OCI-LY7 (cell line): ENCODE measurements at regions not wholly inside any gene's neighbourhood (a gene's known extent, or its start where the extent isn't known, plus 50 kb on each side); places are given as distances from the start of the nearest gene placed in this dataset.

ENCODE experiments used
- BruUV-seq: library from RNA; stranded (reverse); fragments of 400-500 nt; replicated peaks from 2 replicates; lab custom pipeline; 2021; lab: Mats Ljungman, UMichigan
- CTCF ChIA-PET: fragments of 300-600 bp; sonication (Branson Sonifier 250); formaldehyde crosslinking; loops from one replicate; lab custom pipeline; 2022; ENCODE audit warnings: antibody characterized with exemption; ENCODE audit not compliant: unreplicated experiment; lab: Charles Lee
- POLR2A ChIA-PET: fragments of 300-600 bp; sonication (Branson Sonifier 250); formaldehyde crosslinking; loops from one replicate; lab custom pipeline; 2022; ENCODE audit warnings: antibody characterized with exemption; lab: Charles Lee
- DNase-seq: peaks from one replicate; pipeline ENCODE4 v3.0.0-alpha.2; 2015; ENCODE audit warnings: low spot score
- H2AFZ ChIP-seq: fragments of 200-600 bp; sonication (generic), shearing (Covaris generic); 2 replicates; pipeline ENCODE4 v1.6.1; 2014; ENCODE audit warnings: mild to moderate bottlenecking, antibody characterized with exemption, low read length, moderate library complexity
- H3K27ac ChIP-seq: fragments of 200-600 bp; sonication (generic); 2 replicates; pipeline ENCODE4 v1.5.1; 2014; ENCODE audit warnings: mixed run types, low read depth, mild to moderate bottlenecking, moderate library complexity, low read length, inconsistent platforms; ENCODE audit not compliant: poor library complexity, severe bottlenecking
- H3K36me3 ChIP-seq: fragments of 200-600 bp; sonication (generic); 2 replicates; pipeline ENCODE4 v1.6.1; 2014; ENCODE audit warnings: mild to moderate bottlenecking, antibody characterized with exemption, low read length, moderate library complexity, mixed read lengths; ENCODE audit not compliant: insufficient read depth
- H3K4me1 ChIP-seq: fragments of 200-600 bp; sonication (generic); 2 replicates; pipeline ENCODE4 v1.5.1; 2014; ENCODE audit warnings: mild to moderate bottlenecking, low read length; ENCODE audit not compliant: insufficient read depth, poor library complexity, severe bottlenecking
- H3K4me2 ChIP-seq: fragments of 200-600 bp; sonication (generic); 2 replicates; pipeline ENCODE4 v1.6.1; 2014; ENCODE audit warnings: mild to moderate bottlenecking, low read length
- H3K4me3 ChIP-seq: fragments of 200-600 bp; sonication (generic); 2 replicates; pipeline ENCODE4 v1.5.1; 2014; ENCODE audit warnings: mild to moderate bottlenecking, low read depth, low read length; ENCODE audit not compliant: poor library complexity, severe bottlenecking
- H3K79me2 ChIP-seq: fragments of 200-600 bp; sonication (generic); 2 replicates; pipeline ENCODE4 v1.6.1; 2016; ENCODE audit warnings: low read depth, mild to moderate bottlenecking, low read length, moderate library complexity, mixed read lengths; ENCODE audit not compliant: insufficient read depth
- H3K9me2 ChIP-seq: fragments of 200-600 bp; sonication (generic); 2 replicates; pipeline ENCODE4 v1.6.1; 2016; ENCODE audit warnings: mild to moderate bottlenecking, low read length, mixed read lengths; ENCODE audit not compliant: insufficient read depth
- H3K9me3 ChIP-seq: fragments of 200-600 bp; sonication (generic); 2 replicates; pipeline ENCODE4 v1.6.1; 2014; ENCODE audit warnings: mild to moderate bottlenecking, mixed run types, low read length, mixed read lengths
- H4K20me1 ChIP-seq: fragments of 200-600 bp; sonication (generic); 2 replicates; pipeline ENCODE4 v1.6.1; 2014; ENCODE audit warnings: mild to moderate bottlenecking, antibody characterized with exemption, low read length, moderate library complexity, mixed read lengths; ENCODE audit not compliant: insufficient read depth
- CTCF ChIP-seq: fragments of 200-600 bp; sonication (generic); conservative IDR thresholded peaks from 2 replicates; pipeline ENCODE4 v1.5.1; 2014; ENCODE audit warnings: mild to moderate bottlenecking, antibody characterized with exemption, low read length, moderate library complexity, mixed read lengths
- EZH2phosphoT487 ChIP-seq: fragments of 200-600 bp; sonication (generic); IDR thresholded peaks from 2 replicates; pipeline ENCODE4 v1.6.1; 2018; ENCODE audit warnings: low read depth, borderline replicate concordance, mild to moderate bottlenecking, mixed run types, antibody characterized with exemption, low read length, moderate library complexity, mixed read lengths
- intact Hi-C: fragments of 100-400 bp; cut with micrococcal nuclease; formaldehyde crosslinking; loops from one replicate; pipeline ENCODE4 v1.10.0; 2022; ENCODE audit not compliant: unreplicated experiment

- Histone ChIP-seq H4K20me1 (no peaks in the 10 kb centered on the region), H2AFZ (no peak overlapping the region), H3K4me3 (no peak overlapping the region), H3K79me2 (no peaks in the 10 kb centered on the region), H3K9me2 (no peaks in the 10 kb centered on the region), H3K4me1 (no peaks in the 10 kb centered on the region), H3K27ac (no peak overlapping the region), H3K36me3 (no peaks in the 10 kb centered on the region), H3K4me2 (no peak overlapping the region), H3K9me3 (no peaks in the 10 kb centered on the region)
- intact Hi-C loops: no loop called here
- no peak for DNase-seq
- BruUV-seq: no TSS peak
- POLR2A ChIA-PET: no interaction called here
- CTCF ChIA-PET: no interaction called here
- no peak for TF ChIP-seq EZH2phosphoT487
- TF ChIP-seq CTCF: no peak
Observed at GRCh38 chr13:22505489-22505888, 675.3 kb upstream of the SGCG start.

DNA sequence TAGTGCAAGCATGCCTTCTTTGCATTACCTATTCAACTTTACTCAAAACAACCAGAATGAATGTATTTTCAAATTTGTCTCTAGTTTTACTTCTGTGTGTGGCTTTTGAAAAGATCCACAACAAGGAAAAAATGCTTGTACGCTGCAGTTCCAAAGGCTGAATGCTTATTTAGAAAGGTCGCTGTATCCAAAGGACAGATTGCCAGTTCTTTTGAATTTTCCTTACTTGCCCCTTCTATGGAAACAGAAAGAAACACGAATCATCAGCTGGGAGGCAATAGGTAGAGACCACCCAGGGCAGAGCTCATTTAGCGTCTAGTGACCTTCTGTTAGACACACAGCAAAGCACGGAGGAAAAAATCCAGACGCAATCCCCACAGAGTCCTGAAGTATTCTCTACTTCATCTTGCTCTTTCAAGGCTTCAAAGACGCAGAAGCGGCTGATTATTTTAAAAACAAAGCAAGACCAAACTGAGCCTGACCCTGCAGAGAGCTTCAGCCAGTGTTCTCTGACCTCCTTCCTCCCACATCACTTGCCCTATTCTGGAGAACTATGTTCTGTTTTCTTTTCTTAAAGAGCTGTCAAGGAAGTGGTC, 674.6 kb upstream of the SGCG start:
- H3K4me1 ChIP-seq: no peaks in the 10 kb centered on the region
- H4K20me1 ChIP-seq: no peaks in the 10 kb centered on the region
- POLR2A ChIA-PET: no interaction called here
- no peak overlapping the region for H3K27ac ChIP-seq
- intact Hi-C loops: no loop called here
- no peak overlapping the region for H3K4me2 ChIP-seq
- no peak overlapping the region for H2AFZ ChIP-seq
- CTCF ChIA-PET: no interaction called here
- no peaks in the 10 kb centered on the region for H3K36me3 ChIP-seq
- no TSS peak for BruUV-seq
- no peaks in the 10 kb centered on the region for H3K9me3 ChIP-seq
- H3K79me2 ChIP-seq: no peaks in the 10 kb centered on the region
- no peak for TF ChIP-seq EZH2phosphoT487
- H3K4me3 ChIP-seq: no peak overlapping the region
- no peaks in the 10 kb centered on the region for H3K9me2 ChIP-seq
- no peak for DNase-seq

DNA sequence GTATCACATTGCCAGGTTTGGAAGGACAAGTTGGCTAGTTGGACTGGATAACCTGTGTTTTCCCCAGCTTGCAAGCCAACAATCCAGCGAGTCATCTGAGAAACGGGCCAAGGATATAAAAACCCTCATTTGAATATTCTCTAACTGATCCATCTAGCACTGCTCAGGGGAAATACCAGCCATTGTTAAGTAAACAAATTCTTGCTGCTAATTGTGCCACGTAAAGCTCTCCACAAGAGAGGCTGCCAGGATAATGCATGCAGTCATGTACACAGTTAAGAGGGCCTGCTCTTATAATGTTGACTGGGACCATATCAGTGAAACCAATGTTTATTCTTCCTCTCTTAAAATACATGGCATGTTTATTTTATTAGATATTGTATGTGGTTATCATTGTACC, 663.2 kb upstream of the SGCG start:
- Histone ChIP-seq H3K9me3 (no peaks in the 10 kb centered on the region), H3K79me2 (no peaks in the 10 kb centered on the region), H3K4me3 (no peak overlapping the region), H4K20me1 (no peaks in the 10 kb centered on the region), H3K36me3 (no peaks in the 10 kb centered on the region), H3K9me2 (no peaks in the 10 kb centered on the region), H3K27ac (no peak overlapping the region), H3K4me1 (no peaks in the 10 kb centered on the region), H2AFZ (no peak overlapping the region), H3K4me2 (no peak overlapping the region)
- intact Hi-C loops: no loop called here
- ChIA-PET POLR2A (interaction anchor here (0.5 to 0.9 kb wide), 2 partner anchors 18 to 19 kb away, joined by 3 to 5 read pairs; no protein-coding TSS in a partner anchor), CTCF (no interaction called here)
- BruUV-seq: no TSS peak
- no peak for DNase-seq
- TF ChIP-seq CTCF (no peak), EZH2phosphoT487 (no peak)
